ENCODE measurements at regions not wholly inside any gene's neighbourhood (a gene's known extent, or its start where the extent isn't known, plus 50 kb on each side); places are given as distances from the start of the nearest gene placed in this dataset.
"Not testable (repeated sequence)": the region's sequence is repeated elsewhere in the genome, so short reads cannot be mapped to it uniquely, and the experiment has no call there.

GRCh38 chr10:45096001-45096400 lies 95.3 kb downstream of the ZNF22 start:
- no peaks in the 10 kb centered on the region for H3K9me3 Mint-ChIP-seq
- H3K27me3 Mint-ChIP-seq: peaks cover 38% of the 10 kb centered on the region
- no peaks in the 10 kb centered on the region for H3K36me3 Mint-ChIP-seq
- no peaks in the 10 kb centered on the region for H3K4me1 Mint-ChIP-seq
- no peak overlapping the region for H3K4me3 Mint-ChIP-seq
- no peak overlapping the region for H3K27ac Mint-ChIP-seq
- DNase-seq: no peak

- no peaks in the 10 kb centered on the region for H3K4me1 Mint-ChIP-seq
- H3K9me3 Mint-ChIP-seq: no peaks in the 10 kb centered on the region
- H3K27ac Mint-ChIP-seq: no peak overlapping the region
- no peak overlapping the region for H3K4me3 Mint-ChIP-seq
- no peak for DNase-seq
- H3K27me3 Mint-ChIP-seq: peaks cover 46% of the 10 kb centered on the region
- H3K36me3 Mint-ChIP-seq: no peaks in the 10 kb centered on the region
Observed at GRCh38 chr10:45100429-45100828, 99.7 kb downstream of the ZNF22 start.

- Mint-ChIP-seq H3K4me3 (no peak overlapping the region), H3K9me3 (no peaks in the 10 kb centered on the region), H3K36me3 (no peaks in the 10 kb centered on the region), H3K4me1 (no peaks in the 10 kb centered on the region), H3K27ac (no peak overlapping the region), H3K27me3 (peaks cover 36% of the 10 kb centered on the region)
- no peak for DNase-seq
Observed at GRCh38 chr10:45104674-45105073, 104.0 kb downstream of the ZNF22 start.

- H3K36me3 Mint-ChIP-seq, H3K4me1 Mint-ChIP-seq, H3K4me3 Mint-ChIP-seq, H3K9me3 Mint-ChIP-seq, H3K27ac Mint-ChIP-seq, DNase-seq: not testable (repeated sequence)
- H3K27me3 Mint-ChIP-seq: peaks cover 39% of the 10 kb centered on the region
Observed at GRCh38 chr10:45105309-45105708, 104.6 kb downstream of the ZNF22 start.

GRCh38 chr10:45106236-45106856 lies 105.6 kb downstream of the ZNF22 start:
- Mint-ChIP-seq H3K9me3 (no peaks in the 10 kb centered on the region), H3K36me3 (no peaks in the 10 kb centered on the region), H3K4me1 (no peaks in the 10 kb centered on the region), H3K27ac (no peak overlapping the region), H3K4me3 (no peak overlapping the region), H3K27me3 (peaks cover 41% of the 10 kb centered on the region)
- no peak for DNase-seq

- DNase-seq: no peak
- no peak overlapping the region for H3K4me3 Mint-ChIP-seq
- H3K27me3 Mint-ChIP-seq: peaks cover 16% of the 10 kb centered on the region
- no peaks in the 10 kb centered on the region for H3K36me3 Mint-ChIP-seq
- H3K9me3 Mint-ChIP-seq: no peaks in the 10 kb centered on the region
- H3K27ac Mint-ChIP-seq: no peak overlapping the region
- H3K4me1 Mint-ChIP-seq: no peaks in the 10 kb centered on the region
Observed at GRCh38 chr10:45111509-45111908, 110.8 kb downstream of the ZNF22 start.

GRCh38 chr10:45117940-45118339 lies 117.2 kb downstream of the ZNF22 start:
- H3K27ac Mint-ChIP-seq, H3K4me1 Mint-ChIP-seq, H3K27me3 Mint-ChIP-seq, H3K4me3 Mint-ChIP-seq, DNase-seq, H3K9me3 Mint-ChIP-seq, H3K36me3 Mint-ChIP-seq: not testable (repeated sequence)

- Mint-ChIP-seq H3K9me3 (no peaks in the 10 kb centered on the region), H3K27me3 (peaks cover 10% of the 10 kb centered on the region), H3K27ac (no peak overlapping the region), H3K36me3 (no peaks in the 10 kb centered on the region), H3K4me1 (no peaks in the 10 kb centered on the region), H3K4me3 (no peak overlapping the region)
- no peak for DNase-seq
Observed at GRCh38 chr10:45118929-45119328, 118.2 kb downstream of the ZNF22 start.

GRCh38 chr10:45122180-45122860 lies 121.6 kb downstream of the ZNF22 start:
- H3K4me1 Mint-ChIP-seq, H3K27ac Mint-ChIP-seq: not testable (repeated sequence)

GRCh38 chr10:45135443-45136198 lies 134.9 kb downstream of the ZNF22 start:
- Mint-ChIP-seq H3K27ac (no peak overlapping the region), H3K36me3 (no peaks in the 10 kb centered on the region), H3K9me3 (no peaks in the 10 kb centered on the region), H3K27me3 (no peaks in the 10 kb centered on the region), H3K4me3 (no peak overlapping the region), H3K4me1 (peaks cover 2% of the 10 kb centered on the region)
- no peak for DNase-seq

More at GRCh38 chr10:45122180-45122860, 121.6 kb downstream of the ZNF22 start:
- not testable (repeated sequence) for H3K27me3 Mint-ChIP-seq, H3K9me3 Mint-ChIP-seq, H3K36me3 Mint-ChIP-seq, H3K4me3 Mint-ChIP-seq, DNase-seq

GRCh38 chr10:45136256-45136655 lies 135.5 kb downstream of the ZNF22 start:
- Mint-ChIP-seq H3K9me3 (no peaks in the 10 kb centered on the region), H3K4me1 (peaks cover 2% of the 10 kb centered on the region), H3K36me3 (no peaks in the 10 kb centered on the region), H3K27ac (no peak overlapping the region), H3K27me3 (peaks cover 3% of the 10 kb centered on the region), H3K4me3 (no peak overlapping the region)
- no peak for DNase-seq

- H3K4me1 Mint-ChIP-seq: no peaks in the 10 kb centered on the region
- no peak for DNase-seq
- H3K9me3 Mint-ChIP-seq: no peaks in the 10 kb centered on the region
- H3K36me3 Mint-ChIP-seq: no peaks in the 10 kb centered on the region
- H3K27me3 Mint-ChIP-seq: peaks cover 23% of the 10 kb centered on the region
- no peak overlapping the region for H3K27ac Mint-ChIP-seq
- no peak overlapping the region for H3K4me3 Mint-ChIP-seq
Observed at GRCh38 chr10:45144326-45145070, 143.8 kb downstream of the ZNF22 start.

GRCh38 chr10:45145143-45145542 lies 144.4 kb downstream of the ZNF22 start:
- H3K27ac Mint-ChIP-seq, DNase-seq, H3K4me3 Mint-ChIP-seq, H3K4me1 Mint-ChIP-seq, H3K36me3 Mint-ChIP-seq, H3K9me3 Mint-ChIP-seq: not testable (repeated sequence)
- H3K27me3 Mint-ChIP-seq: peaks cover 23% of the 10 kb centered on the region

GRCh38 chr10:45147000-45147399 lies 146.3 kb downstream of the ZNF22 start:
- H3K27ac Mint-ChIP-seq: no peak overlapping the region
- no peak overlapping the region for H3K4me3 Mint-ChIP-seq
- no peaks in the 10 kb centered on the region for H3K9me3 Mint-ChIP-seq
- H3K4me1 Mint-ChIP-seq: no peaks in the 10 kb centered on the region
- H3K36me3 Mint-ChIP-seq: no peaks in the 10 kb centered on the region
- peaks cover 18% of the 10 kb centered on the region for H3K27me3 Mint-ChIP-seq
- no peak for DNase-seq

GRCh38 chr10:45150997-45151396 lies 150.3 kb downstream of the ZNF22 start:
- no peaks in the 10 kb centered on the region for H3K27me3 Mint-ChIP-seq
- H3K4me1 Mint-ChIP-seq: no peaks in the 10 kb centered on the region
- no peaks in the 10 kb centered on the region for H3K9me3 Mint-ChIP-seq
- no peaks in the 10 kb centered on the region for H3K36me3 Mint-ChIP-seq
- H3K27ac Mint-ChIP-seq: no peak overlapping the region
- DNase-seq: no peak
- no peak overlapping the region for H3K4me3 Mint-ChIP-seq

Data from activated naive CD8-positive, alpha-beta T cell treated with anti-CD3 and anti-CD28 coated beads for 36 hours (primary cell).